SK-N-MC (cell line): ENCODE measurements at regions not wholly inside any gene's neighbourhood (a gene's known extent, or its start where the extent isn't known, plus 50 kb on each side); places are given as distances from the start of the nearest gene placed in this dataset.

Experiments used
- DNase-seq: peaks from one replicate; pipeline ENCODE4 v3.0.0-alpha.2; 2011; ENCODE audit warnings: low read depth, low spot score
- H3K27ac ChIP-seq: fragments of 200-600 bp; sonication (generic); 2 replicates; pipeline ENCODE4 v1.5.1; 2016; ENCODE audit warnings: mixed run types
- H3K36me3 ChIP-seq: fragments of 200-600 bp; sonication (generic); 2 replicates; pipeline ENCODE4 v1.6.1; 2017; ENCODE audit warnings: antibody characterized with exemption, low read length, mixed read lengths; ENCODE audit not compliant: insufficient read depth
- H3K4me3 ChIP-seq: fragments of 200-600 bp; sonication (generic); 2 replicates; pipeline ENCODE4 v1.5.1; 2016
- H3K9ac ChIP-seq: fragments of 200-600 bp; sonication (generic); 2 replicates; pipeline ENCODE4 v1.8.0; 2017; ENCODE audit warnings: mixed run types, mixed read lengths; ENCODE audit not compliant: insufficient read length
- H3K9me3 ChIP-seq: fragments of 200-600 bp; sonication (generic); 2 replicates; pipeline ENCODE4 v1.6.1; 2017; ENCODE audit warnings: low read depth, mild to moderate bottlenecking, antibody characterized with exemption, low read length, moderate library complexity, mixed read lengths
- EZH2 ChIP-seq: fragments of 200-600 bp; sonication (generic); IDR thresholded peaks from one replicate; pipeline ENCODE4 v1.6.1; 2017; ENCODE audit warnings: antibody characterized with exemption
- FOXP2 ChIP-seq: optimal IDR thresholded peaks from 2 replicates; pipeline ENCODE3; 2011; ENCODE audit warnings: mild to moderate bottlenecking, moderate library complexity; ENCODE audit not compliant: insufficient read depth; ENCODE audit errors: extremely low read length, control extremely low read depth
- POLR2AphosphoS5 ChIP-seq: IDR thresholded peaks from 2 replicates; pipeline ENCODE4 v1.6.1; 2012; ENCODE audit warnings: mild to moderate bottlenecking, low read depth, low read length, borderline replicate concordance

GRCh38 chr11:36775756-36776155, 177.7 kb upstream of the RAG2 start:
- Histone ChIP-seq H3K9me3 (no peaks in the 10 kb centered on the region), H3K36me3 (no peaks in the 10 kb centered on the region), H3K4me3 (no peak overlapping the region), H3K9ac (no peak overlapping the region), H3K27ac (no peak overlapping the region)
- DNase-seq: no peak
- no peak for TF ChIP-seq FOXP2

DNA sequence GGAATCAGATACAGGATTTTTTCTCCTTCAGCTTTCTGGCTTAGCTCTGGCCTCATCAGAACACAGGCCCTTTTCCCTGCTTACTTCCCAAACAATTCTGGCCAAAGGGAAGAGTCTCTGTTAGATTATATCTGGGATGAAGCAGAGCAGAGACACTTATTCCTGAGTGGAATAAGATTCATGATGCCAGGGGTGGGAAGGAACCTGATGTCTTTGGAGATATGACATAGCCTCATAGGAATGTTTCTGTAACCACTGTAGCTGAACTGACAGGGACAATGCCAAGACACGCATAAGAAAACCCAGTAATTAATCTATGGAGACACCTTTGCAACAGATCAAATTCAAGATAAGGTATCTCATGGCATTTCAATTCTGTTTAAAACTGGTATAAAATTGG, 177.1 kb upstream of the RAG2 start:
- TF ChIP-seq EZH2 (no peak), POLR2AphosphoS5 (no peak), FOXP2 (no peak)
- no peaks in the 10 kb centered on the region for H3K9me3 ChIP-seq
- H3K4me3 ChIP-seq: no peak overlapping the region
- H3K27ac ChIP-seq: no peak overlapping the region
- H3K36me3 ChIP-seq: no peaks in the 10 kb centered on the region
- no peak overlapping the region for H3K9ac ChIP-seq
- no peak for DNase-seq

DNA sequence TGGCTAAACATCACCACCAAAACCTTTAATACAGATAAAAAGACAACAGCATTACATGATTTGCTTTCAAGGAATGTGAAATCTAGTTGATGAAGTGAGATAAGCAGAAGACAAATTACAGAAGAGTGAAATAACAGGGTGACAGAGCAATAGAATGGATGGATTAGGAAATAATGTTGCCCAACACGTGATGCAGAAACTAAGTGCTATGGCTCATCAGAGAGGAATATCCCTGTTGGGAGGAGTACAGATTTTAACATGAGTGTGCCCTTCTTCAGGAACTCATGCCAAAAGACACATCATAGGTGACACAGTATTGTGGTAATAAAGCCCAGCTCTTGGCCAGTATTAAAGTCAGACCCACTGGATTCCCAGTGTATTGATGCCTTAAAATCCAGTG, 176.6 kb upstream of the RAG2 start:
- H3K9me3 ChIP-seq: no peaks in the 10 kb centered on the region
- H3K27ac ChIP-seq: no peak overlapping the region
- H3K36me3 ChIP-seq: no peaks in the 10 kb centered on the region
- H3K9ac ChIP-seq: no peak overlapping the region
- H3K4me3 ChIP-seq: no peak overlapping the region
- DNase-seq: no peak
- TF ChIP-seq FOXP2: no peak
- TF ChIP-seq POLR2AphosphoS5: no peak
- TF ChIP-seq EZH2: no peak

- TF ChIP-seq POLR2AphosphoS5 (no peak), FOXP2 (no peak), EZH2 (no peak)
- Histone ChIP-seq H3K27ac (no peak overlapping the region), H3K4me3 (no peak overlapping the region), H3K9ac (no peak overlapping the region), H3K9me3 (no peaks in the 10 kb centered on the region), H3K36me3 (no peaks in the 10 kb centered on the region)
- no peak for DNase-seq
These were observed 165.2 kb upstream of the RAG2 start for GRCh38 chr11:36763187-36763586.

DNA sequence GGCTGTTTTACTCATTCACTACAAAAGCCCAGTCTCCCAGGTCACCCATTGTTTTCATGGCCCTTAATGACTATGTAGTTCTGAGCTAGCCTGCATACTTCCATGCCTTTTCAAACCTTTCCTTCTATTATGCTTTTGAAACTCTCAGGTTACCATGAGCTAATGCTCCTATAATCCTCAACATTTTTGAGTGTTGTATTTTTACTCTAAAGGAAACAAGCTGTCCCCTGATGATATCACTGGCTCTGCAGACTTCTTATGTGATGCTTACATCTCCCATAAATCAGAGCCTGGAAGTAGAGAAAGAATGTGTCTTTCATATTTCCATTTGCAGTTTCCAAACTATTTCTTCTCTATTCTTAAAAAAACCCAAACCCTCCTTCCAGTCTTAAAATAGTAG, 159.0 kb upstream of the RAG2 start:
- no peak for TF ChIP-seq POLR2AphosphoS5
- no peak for TF ChIP-seq FOXP2
- no peak for TF ChIP-seq EZH2

DNA sequence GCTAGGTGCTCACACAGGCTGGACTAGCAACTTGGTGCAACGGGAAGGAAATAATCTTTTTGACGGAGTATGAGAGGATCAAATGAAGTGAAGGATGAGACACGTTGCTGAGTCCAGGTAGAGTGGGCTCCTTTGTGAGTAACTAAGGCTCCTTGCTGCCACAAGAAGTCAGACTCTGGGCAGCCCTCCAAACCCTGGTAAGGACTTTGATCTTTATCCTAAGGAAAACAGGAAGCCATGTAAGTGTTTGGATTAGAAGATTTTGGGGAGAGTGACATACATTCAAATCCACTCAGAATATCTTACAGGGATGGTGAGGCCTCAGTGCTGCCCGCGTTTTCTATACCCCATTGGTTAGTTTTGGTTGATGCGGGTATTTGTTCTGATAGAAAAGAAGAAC, 155.9 kb upstream of the RAG2 start:
- DNase-seq: no peak
- Histone ChIP-seq H3K4me3 (no peak overlapping the region), H3K27ac (no peak overlapping the region), H3K36me3 (no peaks in the 10 kb centered on the region), H3K9me3 (no peaks in the 10 kb centered on the region), H3K9ac (no peak overlapping the region)
- TF ChIP-seq POLR2AphosphoS5 (no peak), FOXP2 (no peak), EZH2 (no peak)

More for the DNA sequence above, 159.0 kb upstream of the RAG2 start:
- no peaks in the 10 kb centered on the region for H3K36me3 ChIP-seq
- no peak overlapping the region for H3K27ac ChIP-seq
- DNase-seq: no peak
- H3K4me3 ChIP-seq: no peak overlapping the region
- H3K9me3 ChIP-seq: no peaks in the 10 kb centered on the region
- no peak overlapping the region for H3K9ac ChIP-seq

DNA sequence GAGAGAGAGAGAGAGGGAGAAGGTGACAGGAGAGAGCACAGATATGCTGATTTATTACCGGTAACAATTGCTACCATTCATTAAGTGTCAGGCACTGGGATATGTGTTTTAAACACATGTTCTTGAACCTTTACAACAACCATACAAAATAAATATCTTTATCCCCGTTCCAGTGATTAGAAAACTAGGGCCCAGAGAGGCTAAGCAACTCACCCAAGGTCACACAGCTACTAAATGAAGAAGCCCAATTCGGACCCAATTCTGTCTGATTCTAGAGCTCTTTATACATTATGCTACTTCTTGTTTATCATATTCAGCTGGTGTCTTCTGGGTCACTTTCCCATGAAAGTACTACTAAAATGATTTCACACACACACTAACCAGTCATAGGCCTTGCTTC, 154.0 kb upstream of the RAG2 start:
- no peaks in the 10 kb centered on the region for H3K36me3 ChIP-seq
- H3K27ac ChIP-seq: no peak overlapping the region
- H3K9ac ChIP-seq: no peak overlapping the region
- no peak overlapping the region for H3K4me3 ChIP-seq
- H3K9me3 ChIP-seq: no peaks in the 10 kb centered on the region
- DNase-seq: no peak
- TF ChIP-seq EZH2 (no peak), POLR2AphosphoS5 (no peak), FOXP2 (no peak)

DNA sequence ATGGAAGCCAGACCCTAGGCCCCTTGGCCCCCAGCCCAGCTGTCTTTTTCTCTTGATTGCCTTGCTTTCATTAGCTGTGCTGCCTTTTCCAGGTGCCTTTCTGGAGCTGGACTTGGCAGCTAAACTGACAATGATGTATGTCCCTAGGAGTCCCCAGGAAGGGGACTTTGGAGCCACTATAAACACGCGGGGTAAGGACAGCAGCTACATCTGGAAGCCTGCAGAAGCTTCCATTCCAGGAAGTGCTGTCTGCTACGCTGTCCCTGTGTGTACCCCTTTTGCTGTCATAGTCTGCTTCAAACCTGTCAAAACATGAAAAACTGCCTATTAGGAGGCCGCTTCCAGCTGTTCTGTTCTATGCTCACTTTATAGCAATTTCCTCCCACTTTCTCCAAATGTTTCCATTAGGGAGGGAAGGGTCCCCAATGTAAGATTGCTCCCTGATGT, 153.3 kb upstream of the RAG2 start:
- no peak overlapping the region for H3K4me3 ChIP-seq
- no peak overlapping the region for H3K27ac ChIP-seq
- H3K9ac ChIP-seq: no peak overlapping the region
- TF ChIP-seq EZH2 (no peak), FOXP2 (no peak), POLR2AphosphoS5 (no peak)
- no peak for DNase-seq
- H3K9me3 ChIP-seq: no peaks in the 10 kb centered on the region
- H3K36me3 ChIP-seq: no peaks in the 10 kb centered on the region

DNA sequence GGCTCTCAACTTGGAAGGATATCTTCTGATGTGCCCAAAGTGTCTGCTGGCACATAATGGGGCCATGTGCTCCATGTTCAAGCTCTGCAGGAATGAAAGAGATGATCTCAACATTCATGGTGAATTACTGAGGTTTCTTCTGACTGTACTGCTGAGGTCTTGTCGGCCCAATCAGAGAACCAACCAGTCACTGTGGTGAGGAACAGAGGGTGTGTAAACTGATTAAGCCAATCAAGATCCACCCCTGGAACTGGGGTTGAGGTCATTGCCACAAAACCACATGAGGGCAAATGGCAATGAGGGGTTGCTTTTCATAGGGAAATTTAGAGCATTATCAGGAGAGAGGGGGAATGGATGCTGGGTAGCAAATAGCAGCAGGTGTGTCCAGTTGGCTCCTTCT, 152.3 kb upstream of the RAG2 start:
- TF ChIP-seq EZH2: no peak
- TF ChIP-seq FOXP2: no peak
- no peak for TF ChIP-seq POLR2AphosphoS5
- no peak for DNase-seq
- Histone ChIP-seq H3K9me3 (no peaks in the 10 kb centered on the region), H3K9ac (no peak overlapping the region), H3K36me3 (no peaks in the 10 kb centered on the region), H3K27ac (no peak overlapping the region), H3K4me3 (no peak overlapping the region)

DNA sequence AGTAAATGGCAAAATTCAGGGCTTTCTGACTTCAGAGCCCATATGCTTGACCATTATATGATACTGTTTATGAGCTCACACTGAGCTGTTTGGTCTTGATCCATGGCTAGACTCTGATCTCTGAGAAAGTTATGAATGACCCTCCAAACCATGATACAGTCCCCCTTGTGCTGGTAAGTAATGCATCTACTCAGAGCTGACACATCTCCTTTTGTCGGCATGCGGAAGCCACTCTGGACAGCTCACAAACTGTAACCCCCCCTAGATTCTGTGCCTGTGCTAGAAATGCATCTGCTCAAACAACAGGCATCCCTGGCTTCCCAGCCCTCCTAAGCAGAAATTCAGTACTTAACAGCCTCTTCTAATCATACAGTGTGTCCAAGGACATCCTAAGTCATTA, 150.8 kb upstream of the RAG2 start:
- Histone ChIP-seq H3K4me3 (no peak overlapping the region), H3K9ac (no peak overlapping the region), H3K36me3 (no peaks in the 10 kb centered on the region), H3K9me3 (no peaks in the 10 kb centered on the region), H3K27ac (no peak overlapping the region)
- DNase-seq: no peak
- TF ChIP-seq POLR2AphosphoS5: no peak
- TF ChIP-seq EZH2: no peak
- TF ChIP-seq FOXP2: no peak
